IPS DF 19.7 (cell line): ENCODE measurements at regions not wholly inside any gene's neighbourhood (a gene's known extent, or its start where the extent isn't known, plus 50 kb on each side); places are given as distances from the start of the nearest gene placed in this dataset.
"Not testable (repeated sequence)": the region's sequence is repeated elsewhere in the genome, so short reads cannot be mapped to it uniquely, and the experiment has no call there.

Source experiments
- DNase-seq: peaks from one replicate; pipeline ENCODE4 v3.0.0-alpha.2; 2013; ENCODE audit warnings: low read depth, low spot score

GRCh38 chr4:103307453-103308247 lies 109.5 kb upstream of the CENPE start:
- no peak for DNase-seq

GRCh38 chr4:103306870-103307375 lies 108.8 kb upstream of the CENPE start:
- no peak for DNase-seq

GRCh38 chr4:103305355-103305754 lies 107.2 kb upstream of the CENPE start:
- no peak for DNase-seq

GRCh38 chr4:103303011-103303410 lies 104.9 kb upstream of the CENPE start:
- no peak for DNase-seq

- DNase-seq, result no peak
Measured at GRCh38 chr4:103292959-103293358, 94.8 kb upstream of the CENPE start.

GRCh38 chr4:103292373-103292772 lies 94.2 kb upstream of the CENPE start:
- DNase-seq, result no peak

- DNase-seq, result no peak
Measured at GRCh38 chr4:103289186-103289585, 91.0 kb upstream of the CENPE start.

GRCh38 chr4:103272174-103272573 lies 74.0 kb upstream of the CENPE start:
- DNase-seq, result no peak

- no peak for DNase-seq
Measured at GRCh38 chr4:103268746-103269145, 70.6 kb upstream of the CENPE start.

- DNase-seq, result no peak
Measured at GRCh38 chr4:103264905-103265304, 66.8 kb upstream of the CENPE start.

- not testable (repeated sequence) for DNase-seq
Measured at GRCh38 chr4:103256068-103256467, 57.9 kb upstream of the CENPE start.
